ENCODE measurements at regions not wholly inside any gene's neighbourhood (a gene's known extent, or its start where the extent isn't known, plus 50 kb on each side); places are given as distances from the start of the nearest gene placed in this dataset.

DNA sequence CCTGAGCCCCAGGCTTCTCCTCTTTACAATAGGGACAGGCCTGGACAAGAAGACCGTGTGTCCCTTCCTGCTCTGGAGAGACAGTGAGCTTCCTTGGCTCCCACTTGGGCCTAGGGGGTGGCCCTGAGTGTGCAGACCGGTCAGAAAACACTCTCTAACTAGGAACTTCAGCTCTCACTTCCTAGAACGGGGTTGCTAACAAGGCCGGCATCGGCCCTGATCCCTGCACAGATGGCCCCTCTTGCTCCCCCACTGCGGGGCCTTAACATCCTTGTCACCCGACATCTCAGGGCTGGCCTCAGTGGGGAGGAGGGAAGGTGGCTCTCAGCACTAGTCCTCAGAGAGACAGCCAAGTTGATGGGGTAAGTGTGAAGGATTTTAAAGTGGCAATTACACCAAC lies 406.9 kb downstream of the CTTN start (continued):
- TF ChIP-seq, protein P1, sequence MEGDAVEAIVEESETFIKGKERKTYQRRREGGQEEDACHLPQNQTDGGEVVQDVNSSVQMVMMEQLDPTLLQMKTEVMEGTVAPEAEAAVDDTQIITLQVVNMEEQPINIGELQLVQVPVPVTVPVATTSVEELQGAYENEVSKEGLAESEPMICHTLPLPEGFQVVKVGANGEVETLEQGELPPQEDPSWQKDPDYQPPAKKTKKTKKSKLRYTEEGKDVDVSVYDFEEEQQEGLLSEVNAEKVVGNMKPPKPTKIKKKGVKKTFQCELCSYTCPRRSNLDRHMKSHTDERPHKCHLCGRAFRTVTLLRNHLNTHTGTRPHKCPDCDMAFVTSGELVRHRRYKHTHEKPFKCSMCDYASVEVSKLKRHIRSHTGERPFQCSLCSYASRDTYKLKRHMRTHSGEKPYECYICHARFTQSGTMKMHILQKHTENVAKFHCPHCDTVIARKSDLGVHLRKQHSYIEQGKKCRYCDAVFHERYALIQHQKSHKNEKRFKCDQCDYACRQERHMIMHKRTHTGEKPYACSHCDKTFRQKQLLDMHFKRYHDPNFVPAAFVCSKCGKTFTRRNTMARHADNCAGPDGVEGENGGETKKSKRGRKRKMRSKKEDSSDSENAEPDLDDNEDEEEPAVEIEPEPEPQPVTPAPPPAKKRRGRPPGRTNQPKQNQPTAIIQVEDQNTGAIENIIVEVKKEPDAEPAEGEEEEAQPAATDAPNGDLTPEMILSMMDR (IDR thresholded peaks at IDR 0.05) = no peak
- TF ChIP-seq JUND (IDR thresholded peaks at IDR 0.05) = no peak
- TF ChIP-seq YY1 (IDR thresholded peaks at IDR 0.05; ENCODE audit: low read depth) = no peak
- no peak for TF ChIP-seq EP300 (IDR thresholded peaks at IDR 0.05; ENCODE audit: borderline replicate concordance in 1 of 2, low read depth in 1 of 2, low read length in 1 of 2)
- TF ChIP-seq, protein P2, sequence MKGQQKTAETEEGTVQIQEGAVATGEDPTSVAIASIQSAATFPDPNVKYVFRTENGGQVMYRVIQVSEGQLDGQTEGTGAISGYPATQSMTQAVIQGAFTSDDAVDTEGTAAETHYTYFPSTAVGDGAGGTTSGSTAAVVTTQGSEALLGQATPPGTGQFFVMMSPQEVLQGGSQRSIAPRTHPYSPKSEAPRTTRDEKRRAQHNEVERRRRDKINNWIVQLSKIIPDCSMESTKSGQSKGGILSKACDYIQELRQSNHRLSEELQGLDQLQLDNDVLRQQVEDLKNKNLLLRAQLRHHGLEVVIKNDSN (IDR thresholded peaks at IDR 0.05; ENCODE audit: borderline replicate concordance, low read depth) = no peak
- TF ChIP-seq, protein P3, sequence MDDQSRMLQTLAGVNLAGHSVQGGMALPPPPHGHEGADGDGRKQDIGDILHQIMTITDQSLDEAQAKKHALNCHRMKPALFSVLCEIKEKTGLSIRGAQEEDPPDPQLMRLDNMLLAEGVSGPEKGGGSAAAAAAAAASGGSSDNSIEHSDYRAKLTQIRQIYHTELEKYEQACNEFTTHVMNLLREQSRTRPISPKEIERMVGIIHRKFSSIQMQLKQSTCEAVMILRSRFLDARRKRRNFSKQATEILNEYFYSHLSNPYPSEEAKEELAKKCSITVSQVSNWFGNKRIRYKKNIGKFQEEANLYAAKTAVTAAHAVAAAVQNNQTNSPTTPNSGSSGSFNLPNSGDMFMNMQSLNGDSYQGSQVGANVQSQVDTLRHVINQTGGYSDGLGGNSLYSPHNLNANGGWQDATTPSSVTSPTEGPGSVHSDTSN (IDR thresholded peaks at IDR 0.05) = no peak
- TF ChIP-seq TAF1 (IDR thresholded peaks at IDR 0.05; ENCODE audit: borderline replicate concordance, low read depth, low read length) = no peak

DNA sequence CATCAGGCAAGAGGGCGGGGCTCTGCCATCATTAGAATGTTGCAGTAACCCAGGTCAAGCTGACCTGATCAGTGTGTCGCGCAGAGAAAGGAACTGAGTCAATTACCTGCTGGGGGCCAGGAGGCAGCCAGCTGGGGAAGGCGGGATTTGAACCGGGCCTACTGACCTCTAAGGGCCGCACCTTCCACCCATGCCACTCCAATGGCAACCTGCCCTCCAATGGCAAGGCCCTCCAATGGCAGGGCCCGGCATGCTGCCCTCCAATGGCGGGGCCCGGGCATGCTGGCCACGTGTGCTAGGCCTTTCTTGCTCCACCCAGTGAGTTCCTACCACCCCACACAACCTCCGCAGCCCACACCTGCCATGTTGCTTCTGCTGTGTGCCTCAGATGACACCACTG lies 407.6 kb downstream of the CTTN start:
- ChIA-PET CTCF (interaction anchor here (3.7 kb wide), 1 partner anchor 8 kb away, joined by 32 read pairs; no protein-coding TSS in a partner anchor), POLR2A (no interaction called here)
- Histone ChIP-seq H2AFZ (ENCODE audit: low read depth) (no peak overlapping the region), H3K36me3 (replicated peaks in 1 of 2; ENCODE audit: control insufficient read depth in 1 of 2, insufficient read depth in 2 of 2, low read length in 1 of 2) (no peaks in the 10 kb centered on the region), H3F3A (replicated peaks; ENCODE audit: insufficient read depth) (no peaks in the 10 kb centered on the region), H3K9me3 (no peaks in the 10 kb centered on the region), H3K79me2 (ENCODE audit: insufficient read depth) (no peaks in the 10 kb centered on the region), H3K9me2 (no peaks in the 10 kb centered on the region), H3K4me3 (ENCODE audit: low read depth in 2 of 2, low read length in 1 of 2) (no peak overlapping the region), H4K20me1 (ENCODE audit: insufficient read depth) (no peaks in the 10 kb centered on the region), H3K27ac (ENCODE audit: low read depth in 2 of 2, low read length in 1 of 2) (no peak overlapping the region), H3K27me3 (ENCODE audit: insufficient read depth) (no peaks in the 10 kb centered on the region), H3K4me1 (ENCODE audit: control insufficient read depth in 1 of 2, insufficient read depth in 2 of 2, low read depth in 1 of 2, low read length in 1 of 2) (no peaks in the 10 kb centered on the region), H3K4me2 (no peak overlapping the region), H3K9ac (no peak overlapping the region)
- WGBS (ENCODE audit: low lambda C conversion rate) = 61% methylated on average over 10 of the region's 11 CpGs
- TF ChIP-seq TCF12 (IDR thresholded peaks at IDR 0.05) (no peak), JUND (IDR thresholded peaks at IDR 0.05) (no peak), TAF1 (IDR thresholded peaks at IDR 0.05; ENCODE audit: borderline replicate concordance, low read depth, low read length) (no peak)
- TF ChIP-seq, protein P4, sequence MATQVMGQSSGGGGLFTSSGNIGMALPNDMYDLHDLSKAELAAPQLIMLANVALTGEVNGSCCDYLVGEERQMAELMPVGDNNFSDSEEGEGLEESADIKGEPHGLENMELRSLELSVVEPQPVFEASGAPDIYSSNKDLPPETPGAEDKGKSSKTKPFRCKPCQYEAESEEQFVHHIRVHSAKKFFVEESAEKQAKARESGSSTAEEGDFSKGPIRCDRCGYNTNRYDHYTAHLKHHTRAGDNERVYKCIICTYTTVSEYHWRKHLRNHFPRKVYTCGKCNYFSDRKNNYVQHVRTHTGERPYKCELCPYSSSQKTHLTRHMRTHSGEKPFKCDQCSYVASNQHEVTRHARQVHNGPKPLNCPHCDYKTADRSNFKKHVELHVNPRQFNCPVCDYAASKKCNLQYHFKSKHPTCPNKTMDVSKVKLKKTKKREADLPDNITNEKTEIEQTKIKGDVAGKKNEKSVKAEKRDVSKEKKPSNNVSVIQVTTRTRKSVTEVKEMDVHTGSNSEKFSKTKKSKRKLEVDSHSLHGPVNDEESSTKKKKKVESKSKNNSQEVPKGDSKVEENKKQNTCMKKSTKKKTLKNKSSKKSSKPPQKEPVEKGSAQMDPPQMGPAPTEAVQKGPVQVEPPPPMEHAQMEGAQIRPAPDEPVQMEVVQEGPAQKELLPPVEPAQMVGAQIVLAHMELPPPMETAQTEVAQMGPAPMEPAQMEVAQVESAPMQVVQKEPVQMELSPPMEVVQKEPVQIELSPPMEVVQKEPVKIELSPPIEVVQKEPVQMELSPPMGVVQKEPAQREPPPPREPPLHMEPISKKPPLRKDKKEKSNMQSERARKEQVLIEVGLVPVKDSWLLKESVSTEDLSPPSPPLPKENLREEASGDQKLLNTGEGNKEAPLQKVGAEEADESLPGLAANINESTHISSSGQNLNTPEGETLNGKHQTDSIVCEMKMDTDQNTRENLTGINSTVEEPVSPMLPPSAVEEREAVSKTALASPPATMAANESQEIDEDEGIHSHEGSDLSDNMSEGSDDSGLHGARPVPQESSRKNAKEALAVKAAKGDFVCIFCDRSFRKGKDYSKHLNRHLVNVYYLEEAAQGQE (IDR thresholded peaks at IDR 0.05; ENCODE audit: low read depth, low read length) = no peak
- TF ChIP-seq, protein P1 (IDR thresholded peaks at IDR 0.05) = no peak
- DNase-seq = no peak

All from SK-N-SH (cell line).